AG10803 (cell line): ENCODE measurements at regions not wholly inside any gene's neighbourhood (a gene's known extent, or its start where the extent isn't known, plus 50 kb on each side); places are given as distances from the start of the nearest gene placed in this dataset.

Experiments used
- DNase-seq: peaks from one replicate; pipeline ENCODE4 v3.0.0; 2010; ENCODE audit warnings: low read depth
- H3K4me3 ChIP-seq: 2 replicates; pipeline ENCODE4 v1.5.1; 2011; ENCODE audit warnings: mild to moderate bottlenecking, low read length, control low read depth
- CTCF ChIP-seq: conservative IDR thresholded peaks from 2 replicates; pipeline ENCODE4 v1.5.1; 2011; ENCODE audit warnings: mild to moderate bottlenecking, low read length, control low read depth, inconsistent platforms

DNA sequence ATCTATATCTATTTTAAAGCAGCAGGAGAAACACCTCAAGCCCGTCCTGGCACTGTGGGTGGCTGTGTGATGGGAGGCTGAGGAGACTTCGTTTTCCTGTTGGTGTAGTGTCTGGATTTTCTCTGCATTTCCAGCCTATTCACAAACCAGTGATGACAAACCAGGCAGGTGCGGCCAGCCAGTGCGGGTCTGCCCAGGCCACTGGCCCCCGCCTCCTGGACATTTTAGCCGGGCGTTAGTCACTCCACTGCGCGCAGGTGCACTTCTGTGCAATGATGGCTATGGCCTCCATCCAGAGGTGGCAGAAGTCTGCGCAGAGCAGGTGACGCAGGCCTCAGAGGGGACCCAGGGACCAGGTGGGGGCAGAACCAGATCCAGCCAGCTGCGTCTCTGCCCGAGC lies 64.9 kb upstream of the PITRM1 start:
- no peak for DNase-seq
- TF ChIP-seq CTCF, result no peak
- no peak overlapping the region for H3K4me3 ChIP-seq

GRCh38 chr10:3236644-3237404 lies 64.2 kb upstream of the PITRM1 start:
- DNase-seq, result no peak
- no peak overlapping the region for H3K4me3 ChIP-seq
- no peak for TF ChIP-seq CTCF

- no peak for TF ChIP-seq CTCF
- no peak for DNase-seq
- H3K4me3 ChIP-seq, result no peak overlapping the region
Measured at GRCh38 chr10:3235996-3236510, 63.5 kb upstream of the PITRM1 start.

GRCh38 chr10:3235395-3235794 lies 62.8 kb upstream of the PITRM1 start:
- no peak for TF ChIP-seq CTCF
- no peak overlapping the region for H3K4me3 ChIP-seq
- DNase-seq, result no peak

GRCh38 chr10:3233486-3233990 lies 61.0 kb upstream of the PITRM1 start:
- DNase-seq, result no peak
- TF ChIP-seq CTCF, result no peak
- no peak overlapping the region for H3K4me3 ChIP-seq

DNA sequence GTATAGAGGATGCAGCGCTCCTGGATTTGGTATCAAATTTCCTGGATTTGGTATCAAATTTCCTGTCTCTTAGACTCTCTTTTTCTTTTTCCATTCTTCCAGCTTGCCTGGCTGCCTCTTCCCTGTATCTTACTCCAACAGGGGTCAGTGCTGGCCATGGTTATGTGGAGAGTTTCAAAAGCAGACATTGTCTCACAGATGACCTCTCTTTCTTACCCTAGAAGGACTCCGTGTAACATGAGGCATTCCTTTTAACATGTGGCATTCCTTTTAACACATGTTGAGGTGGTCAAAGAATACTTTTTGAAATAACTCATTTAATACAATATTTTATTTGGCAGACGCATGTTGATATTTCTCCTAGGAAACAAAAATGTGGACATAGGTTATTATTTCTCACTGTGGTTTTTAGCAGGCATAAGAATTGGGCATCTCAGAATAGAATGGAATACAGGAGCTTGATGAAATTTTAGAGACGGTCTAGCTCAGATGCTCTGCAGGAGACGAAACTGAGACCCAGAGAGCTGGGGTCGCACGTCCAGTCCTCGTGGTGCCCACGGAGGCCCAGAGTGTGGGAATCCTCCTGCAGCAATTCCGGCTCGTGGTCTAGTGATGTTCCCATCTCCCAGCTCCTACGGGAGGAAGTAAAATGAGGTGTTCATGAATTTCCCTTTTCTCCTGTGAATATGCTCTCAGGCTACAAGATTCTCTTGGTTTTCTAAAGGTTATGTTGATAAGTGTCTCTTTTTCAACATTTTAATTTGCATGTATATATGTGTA lies 59.6 kb upstream of the PITRM1 start:
- DNase-seq, result peak; percentile 87
- peak; percentile 50 for TF ChIP-seq CTCF
- no peak overlapping the region for H3K4me3 ChIP-seq
